Astrocyte (in vitro differentiated cells and primary cell): ENCODE measurements at regions not wholly inside any gene's neighbourhood (a gene's known extent, or its start where the extent isn't known, plus 50 kb on each side); places are given as distances from the start of the nearest gene placed in this dataset.
A peak's percentile ranks its signal among the peaks of the same experiment; 100 is the strongest.

Experiments
- DNase-seq: peaks from one replicate; pipeline ENCODE4 v3.0.0-alpha.2; 2010; ENCODE audit warnings: low read depth
- FAIRE-seq: peaks from 2 replicates; lab custom pipeline; 2011; peaks lifted over from hg19 to GRCh38; lab: Jason Lieb, UNC
- H2AFZ ChIP-seq: 2 replicates; pipeline ENCODE4 v1.6.0; 2012; ENCODE audit warnings: low read depth, low read length, inconsistent platforms
- H3K27ac ChIP-seq: 2 replicates; pipeline ENCODE4 v1.5.1; 2011; ENCODE audit warnings: low read depth, low read length, inconsistent platforms
- H3K27me3 ChIP-seq: 2 replicates; pipeline ENCODE4 v1.6.0; 2011; ENCODE audit warnings: low read length, inconsistent platforms; ENCODE audit not compliant: insufficient read depth
- H3K36me3 ChIP-seq: 2 replicates; pipeline ENCODE4 v1.5.1; 2011; ENCODE audit warnings: low read length, inconsistent platforms; ENCODE audit not compliant: insufficient read depth
- H3K4me1 ChIP-seq: 2 replicates; pipeline ENCODE4 v1.5.1; 2011; ENCODE audit warnings: low read length, inconsistent platforms; ENCODE audit not compliant: insufficient read depth
- H3K4me2 ChIP-seq: 2 replicates; pipeline ENCODE4 v1.6.0; 2012; ENCODE audit warnings: low read length, inconsistent platforms
- H3K4me3 ChIP-seq: 2 replicates; pipeline ENCODE4 v1.5.1; 2011; ENCODE audit warnings: low read depth, mild to moderate bottlenecking, low read length, inconsistent platforms; ENCODE audit not compliant: insufficient read depth
- H3K79me2 ChIP-seq: 2 replicates; pipeline ENCODE4 v1.6.0; 2012; ENCODE audit warnings: mild to moderate bottlenecking, low read length, inconsistent platforms; ENCODE audit not compliant: insufficient read depth
- H3K9ac ChIP-seq: 2 replicates; pipeline ENCODE4 v1.6.0; 2012; ENCODE audit warnings: mild to moderate bottlenecking, low read length, inconsistent platforms
- H3K9me3 ChIP-seq: 2 replicates; pipeline ENCODE4 v1.5.1; 2012; ENCODE audit warnings: low read depth, mild to moderate bottlenecking, low read length, inconsistent platforms; ENCODE audit not compliant: insufficient read depth
- H4K20me1 ChIP-seq: 2 replicates; pipeline ENCODE4 v1.6.0; 2012; ENCODE audit warnings: low read length, inconsistent platforms; ENCODE audit not compliant: insufficient read depth
- H3K27ac Mint-ChIP-seq: one replicate; pipeline ENCODE4 v1.8.0; 2021; ENCODE audit warnings: mild to moderate bottlenecking, mixed read lengths; ENCODE audit not compliant: unreplicated experiment
- H3K27me3 Mint-ChIP-seq: one replicate; pipeline ENCODE4 v1.8.0; 2021; ENCODE audit warnings: low read depth, mixed read lengths; ENCODE audit not compliant: unreplicated experiment
- H3K36me3 Mint-ChIP-seq: one replicate; pipeline ENCODE4 v1.8.0; 2021; ENCODE audit warnings: low read depth, mixed read lengths; ENCODE audit not compliant: unreplicated experiment
- H3K4me1 Mint-ChIP-seq: one replicate; pipeline ENCODE4 v1.8.0; 2021; ENCODE audit warnings: low read depth, mixed read lengths; ENCODE audit not compliant: unreplicated experiment
- H3K4me3 Mint-ChIP-seq: one replicate; pipeline ENCODE4 v1.8.0; 2021; ENCODE audit warnings: mild to moderate bottlenecking, moderate library complexity, mixed read lengths; ENCODE audit not compliant: unreplicated experiment
- H3K9me3 Mint-ChIP-seq: one replicate; pipeline ENCODE4 v1.8.0; 2021; ENCODE audit warnings: mild to moderate bottlenecking, mixed read lengths; ENCODE audit not compliant: unreplicated experiment
- EZH2 ChIP-seq: IDR thresholded peaks from 2 replicates; pipeline ENCODE4 v1.6.1; 2012; ENCODE audit warnings: mild to moderate bottlenecking, low read length, inconsistent platforms; ENCODE audit not compliant: insufficient read depth
- TF ChIP-seq, protein P1 (sequence below): IDR thresholded peaks from 2 replicates; pipeline ENCODE4 v1.5.1; 2011; ENCODE audit warnings: low read depth, mild to moderate bottlenecking, inconsistent platforms, low read length, moderate library complexity; ENCODE audit not compliant: insufficient read depth

DNA sequence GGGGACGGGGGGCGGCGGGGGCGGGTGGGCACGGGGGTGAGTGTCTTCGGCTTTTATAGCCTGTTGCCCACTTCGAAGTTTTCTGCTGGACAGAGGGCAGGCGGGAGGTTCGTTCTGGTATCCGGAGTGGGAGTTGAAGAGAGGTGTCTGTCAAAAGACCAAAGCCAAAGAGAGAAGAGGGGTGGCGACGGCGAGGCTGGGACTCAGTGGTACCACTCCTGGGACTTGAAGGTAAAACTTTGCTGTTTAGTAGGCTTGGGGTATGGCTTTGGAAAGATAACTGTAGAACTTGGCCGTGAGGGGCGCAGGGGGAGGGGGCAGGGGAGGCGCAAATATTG lies 215.8 kb upstream of the DTNA start:
- Histone ChIP-seq H2AFZ (no peak overlapping the region), H3K4me2 (peak overlapping the region; percentile 88), H3K36me3 (no peaks in the 10 kb centered on the region), H3K9ac (no peak overlapping the region), H3K4me1 (peaks cover 6% of the 10 kb centered on the region), H3K27me3 (no peaks in the 10 kb centered on the region), H3K27ac (no peak overlapping the region), H3K79me2 (no peaks in the 10 kb centered on the region), H3K9me3 (no peaks in the 10 kb centered on the region), H3K4me3 (no peak overlapping the region), H4K20me1 (no peaks in the 10 kb centered on the region)
- Mint-ChIP-seq H3K36me3 (no peaks in the 10 kb centered on the region), H3K4me3 (peak overlapping the region; percentile 90), H3K27ac (no peak overlapping the region), H3K27me3 (no peaks in the 10 kb centered on the region), H3K9me3 (no peaks in the 10 kb centered on the region), H3K4me1 (peaks cover 6% of the 10 kb centered on the region)
- no peak for FAIRE-seq
- DNase-seq: no peak
- TF ChIP-seq, protein P1, sequence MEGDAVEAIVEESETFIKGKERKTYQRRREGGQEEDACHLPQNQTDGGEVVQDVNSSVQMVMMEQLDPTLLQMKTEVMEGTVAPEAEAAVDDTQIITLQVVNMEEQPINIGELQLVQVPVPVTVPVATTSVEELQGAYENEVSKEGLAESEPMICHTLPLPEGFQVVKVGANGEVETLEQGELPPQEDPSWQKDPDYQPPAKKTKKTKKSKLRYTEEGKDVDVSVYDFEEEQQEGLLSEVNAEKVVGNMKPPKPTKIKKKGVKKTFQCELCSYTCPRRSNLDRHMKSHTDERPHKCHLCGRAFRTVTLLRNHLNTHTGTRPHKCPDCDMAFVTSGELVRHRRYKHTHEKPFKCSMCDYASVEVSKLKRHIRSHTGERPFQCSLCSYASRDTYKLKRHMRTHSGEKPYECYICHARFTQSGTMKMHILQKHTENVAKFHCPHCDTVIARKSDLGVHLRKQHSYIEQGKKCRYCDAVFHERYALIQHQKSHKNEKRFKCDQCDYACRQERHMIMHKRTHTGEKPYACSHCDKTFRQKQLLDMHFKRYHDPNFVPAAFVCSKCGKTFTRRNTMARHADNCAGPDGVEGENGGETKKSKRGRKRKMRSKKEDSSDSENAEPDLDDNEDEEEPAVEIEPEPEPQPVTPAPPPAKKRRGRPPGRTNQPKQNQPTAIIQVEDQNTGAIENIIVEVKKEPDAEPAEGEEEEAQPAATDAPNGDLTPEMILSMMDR: no peak

DNA sequence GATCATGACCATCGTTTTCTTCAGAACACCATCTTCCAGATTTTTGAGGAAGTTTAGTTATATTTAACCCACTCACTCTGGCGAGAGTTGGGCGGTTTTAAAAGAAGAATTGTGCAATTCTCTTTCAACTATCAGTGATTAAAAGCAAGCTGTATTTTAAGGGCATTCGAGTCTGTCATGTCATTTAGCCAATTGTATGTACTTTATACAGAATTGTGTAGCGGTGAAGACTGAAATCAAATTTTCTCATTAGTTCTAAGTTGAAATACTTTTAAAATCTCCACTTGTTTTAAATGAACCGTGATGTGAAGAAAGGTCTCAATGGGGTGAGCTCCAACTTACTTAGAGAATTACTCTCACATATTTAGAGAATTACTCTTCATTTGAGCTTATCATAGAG lies 214.6 kb upstream of the DTNA start:
- no peak overlapping the region for H3K4me3 Mint-ChIP-seq
- FAIRE-seq (no peak), DNase-seq (no peak)
- H3K27ac Mint-ChIP-seq: no peak overlapping the region
- H2AFZ ChIP-seq: no peak overlapping the region
- H3K9ac ChIP-seq: no peak overlapping the region
- no peak overlapping the region for H3K4me2 ChIP-seq
- no peaks in the 10 kb centered on the region for H4K20me1 ChIP-seq
- H3K27me3 Mint-ChIP-seq: no peaks in the 10 kb centered on the region
- no peak overlapping the region for H3K4me3 ChIP-seq
- peaks cover 6% of the 10 kb centered on the region for H3K4me1 Mint-ChIP-seq
- H3K27ac ChIP-seq: no peak overlapping the region
- TF ChIP-seq, protein P1: no peak
- no peak for TF ChIP-seq EZH2
- no peaks in the 10 kb centered on the region for H3K36me3 Mint-ChIP-seq
- peaks cover 2% of the 10 kb centered on the region for H3K9me3 Mint-ChIP-seq
- peaks cover 6% of the 10 kb centered on the region for H3K4me1 ChIP-seq
- H3K27me3 ChIP-seq: no peaks in the 10 kb centered on the region
- no peaks in the 10 kb centered on the region for H3K9me3 ChIP-seq
- no peaks in the 10 kb centered on the region for H3K79me2 ChIP-seq
- H3K36me3 ChIP-seq: no peaks in the 10 kb centered on the region

DNA sequence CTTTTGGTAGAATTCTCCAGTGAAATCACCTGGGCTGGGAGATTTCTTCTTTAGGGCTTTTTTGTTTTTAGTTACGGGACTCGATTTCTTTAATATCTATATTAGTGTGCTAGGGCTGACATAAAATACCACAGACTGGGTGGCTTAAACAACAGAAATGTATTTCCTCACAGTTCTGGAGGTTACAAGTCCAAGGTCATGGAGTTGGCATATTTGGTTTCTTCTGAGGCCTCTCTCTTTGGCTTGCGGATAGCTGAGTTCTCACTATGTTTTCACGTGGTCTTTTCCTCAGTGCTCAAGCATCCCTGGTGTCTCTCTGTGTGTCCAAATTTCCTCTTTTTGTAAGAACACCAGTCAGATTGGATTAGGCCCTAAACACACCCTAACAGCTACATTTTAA lies 208.5 kb upstream of the DTNA start:
- no peak for TF ChIP-seq EZH2
- TF ChIP-seq, protein P1: no peak
- Histone ChIP-seq H3K27ac (no peak overlapping the region), H3K27me3 (no peaks in the 10 kb centered on the region), H3K79me2 (no peaks in the 10 kb centered on the region), H3K4me2 (no peak overlapping the region), H3K9ac (no peak overlapping the region), H3K9me3 (no peaks in the 10 kb centered on the region), H3K4me3 (no peak overlapping the region), H3K36me3 (no peaks in the 10 kb centered on the region), H4K20me1 (no peaks in the 10 kb centered on the region), H2AFZ (no peak overlapping the region), H3K4me1 (no peaks in the 10 kb centered on the region)
- H3K36me3 Mint-ChIP-seq: no peaks in the 10 kb centered on the region
- no peak overlapping the region for H3K27ac Mint-ChIP-seq
- DNase-seq (no peak), FAIRE-seq (no peak)
- H3K27me3 Mint-ChIP-seq: no peaks in the 10 kb centered on the region
- peaks cover 5% of the 10 kb centered on the region for H3K9me3 Mint-ChIP-seq
- no peaks in the 10 kb centered on the region for H3K4me1 Mint-ChIP-seq
- no peak overlapping the region for H3K4me3 Mint-ChIP-seq
